Inferior parietal cortex (tissue), 1 donor: ENCODE measurements at regions not wholly inside any gene's neighbourhood (a gene's known extent, or its start where the extent isn't known, plus 50 kb on each side); places are given as distances from the start of the nearest gene placed in this dataset.
"Not testable (repeated sequence)": the region's sequence is repeated elsewhere in the genome, so short reads cannot be mapped to it uniquely, and the experiment has no call there.

Source experiments
- DNase-seq: peaks from one replicate; pipeline ENCODE4 v3.0.0-alpha.2; 2016; ENCODE audit errors: extremely low spot score

- no peak for DNase-seq
Measured at GRCh38 chr14:98908050-98908449, 363.9 kb downstream of the BCL11B start.

- DNase-seq, result no peak
Measured at GRCh38 chr14:98909251-98909944, 362.6 kb downstream of the BCL11B start.

- no peak for DNase-seq
Measured at GRCh38 chr14:98910061-98910460, 361.9 kb downstream of the BCL11B start.

GRCh38 chr14:98912655-98913054, 359.3 kb downstream of the BCL11B start:
- DNase-seq, result no peak

GRCh38 chr14:98913967-98914650, 357.9 kb downstream of the BCL11B start:
- no peak for DNase-seq

- no peak for DNase-seq
Measured at GRCh38 chr14:98914942-98915341, 357.1 kb downstream of the BCL11B start.

- no peak for DNase-seq
Measured at GRCh38 chr14:98915625-98916024, 356.4 kb downstream of the BCL11B start.

- no peak for DNase-seq
Measured at GRCh38 chr14:98916036-98916435, 356.0 kb downstream of the BCL11B start.

- DNase-seq, result no peak
Measured at GRCh38 chr14:98916476-98916875, 355.5 kb downstream of the BCL11B start.

GRCh38 chr14:98919434-98919833, 352.6 kb downstream of the BCL11B start:
- DNase-seq, result no peak

- not testable (repeated sequence) for DNase-seq
Measured at GRCh38 chr14:98921306-98921705, 350.7 kb downstream of the BCL11B start.

- no peak for DNase-seq
Measured at GRCh38 chr14:98923596-98923995, 348.4 kb downstream of the BCL11B start.

- no peak for DNase-seq
Measured at GRCh38 chr14:98924046-98924445, 348.0 kb downstream of the BCL11B start.

- no peak for DNase-seq
Measured at GRCh38 chr14:98925354-98926040, 346.5 kb downstream of the BCL11B start.

GRCh38 chr14:98926146-98926545, 345.9 kb downstream of the BCL11B start:
- DNase-seq, result no peak

- no peak for DNase-seq
Measured at GRCh38 chr14:98926801-98927200, 345.2 kb downstream of the BCL11B start.

GRCh38 chr14:98927986-98928385, 344.0 kb downstream of the BCL11B start:
- DNase-seq, result no peak

- no peak for DNase-seq
Measured at GRCh38 chr14:98928418-98928817, 343.6 kb downstream of the BCL11B start.

- no peak for DNase-seq
Measured at GRCh38 chr14:98931126-98931525, 340.9 kb downstream of the BCL11B start.

- DNase-seq, result no peak
Measured at GRCh38 chr14:98931911-98932310, 340.1 kb downstream of the BCL11B start.

- DNase-seq, result no peak
Measured at GRCh38 chr14:98932431-98933325, 339.3 kb downstream of the BCL11B start.

- DNase-seq, result not testable (repeated sequence)
Measured at GRCh38 chr14:98934569-98934968, 337.4 kb downstream of the BCL11B start.
